Neuron (in vitro differentiated cells): ENCODE measurements at regions not wholly inside any gene's neighbourhood (a gene's known extent, or its start where the extent isn't known, plus 50 kb on each side); places are given as distances from the start of the nearest gene placed in this dataset.

Source experiments
- H2AFZ ChIP-seq: one replicate; pipeline ENCODE4 v1.6.1; 2013; ENCODE audit warnings: low read depth, mild to moderate bottlenecking, inconsistent platforms, low read length, moderate library complexity
- H3K27me3 ChIP-seq: one replicate; pipeline ENCODE4 v1.6.1; 2013; ENCODE audit warnings: low read length; ENCODE audit not compliant: insufficient read depth
- H3K36me3 ChIP-seq: one replicate; pipeline ENCODE4 v1.6.1; 2013; ENCODE audit warnings: low read length; ENCODE audit not compliant: insufficient read depth
- H3K4me1 ChIP-seq: one replicate; pipeline ENCODE4 v1.6.1; 2013; ENCODE audit warnings: low read length; ENCODE audit not compliant: insufficient read depth
- H3K4me3 ChIP-seq: 2 replicates; pipeline ENCODE4 v1.5.1; 2013; ENCODE audit warnings: mild to moderate bottlenecking, low read length, moderate library complexity
- H3K9me3 ChIP-seq: one replicate; pipeline ENCODE4 v1.6.1; 2013; ENCODE audit warnings: low read length

DNA sequence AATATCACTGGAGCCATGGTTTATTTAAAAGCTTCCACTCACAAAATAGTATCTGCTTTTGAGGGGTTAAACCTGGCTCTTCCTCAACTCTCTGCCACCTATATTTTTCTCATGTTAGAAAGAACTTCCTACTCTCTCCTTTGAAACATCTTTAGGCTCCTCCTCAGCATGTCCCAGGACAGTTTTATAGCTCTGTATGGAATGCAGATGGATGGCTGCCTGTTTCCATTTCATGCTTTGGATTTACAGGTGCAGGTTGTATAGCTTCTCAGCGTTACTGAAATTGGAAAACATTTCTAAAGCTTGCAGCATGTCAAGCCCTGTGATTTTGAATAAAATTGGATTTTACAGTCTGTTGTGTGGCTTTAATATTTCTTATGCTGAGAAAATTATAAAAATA lies 314.0 kb downstream of the NDFIP2 start:
- Histone ChIP-seq H3K4me3 (no peak overlapping the region), H3K4me1 (no peaks in the 10 kb centered on the region), H3K27me3 (no peaks in the 10 kb centered on the region), H3K9me3 (no peaks in the 10 kb centered on the region), H3K36me3 (no peaks in the 10 kb centered on the region), H2AFZ (no peak overlapping the region)

DNA sequence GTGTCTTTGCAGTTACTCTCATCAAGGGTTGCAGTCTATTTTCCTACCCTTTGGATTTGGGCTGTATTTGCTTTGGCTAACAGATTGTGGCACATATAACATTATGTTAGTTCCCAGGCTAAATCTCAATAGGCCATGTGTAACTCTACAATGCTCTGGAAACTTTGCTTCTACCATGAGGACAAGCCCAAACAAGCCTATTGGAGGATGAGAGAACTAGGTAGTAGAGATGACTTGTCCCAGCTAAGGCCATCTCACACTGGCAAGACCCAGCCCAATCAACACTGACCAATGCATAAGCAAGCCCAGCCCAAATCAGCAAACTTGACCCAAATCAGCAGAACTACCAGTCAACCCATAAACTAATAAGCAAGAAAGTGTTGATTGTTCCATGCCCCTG lies 311.8 kb downstream of the NDFIP2 start:
- no peaks in the 10 kb centered on the region for H3K4me1 ChIP-seq
- no peak overlapping the region for H3K4me3 ChIP-seq
- H3K36me3 ChIP-seq, result no peaks in the 10 kb centered on the region
- H3K9me3 ChIP-seq, result no peaks in the 10 kb centered on the region
- H3K27me3 ChIP-seq, result no peaks in the 10 kb centered on the region
- H2AFZ ChIP-seq, result no peak overlapping the region

DNA sequence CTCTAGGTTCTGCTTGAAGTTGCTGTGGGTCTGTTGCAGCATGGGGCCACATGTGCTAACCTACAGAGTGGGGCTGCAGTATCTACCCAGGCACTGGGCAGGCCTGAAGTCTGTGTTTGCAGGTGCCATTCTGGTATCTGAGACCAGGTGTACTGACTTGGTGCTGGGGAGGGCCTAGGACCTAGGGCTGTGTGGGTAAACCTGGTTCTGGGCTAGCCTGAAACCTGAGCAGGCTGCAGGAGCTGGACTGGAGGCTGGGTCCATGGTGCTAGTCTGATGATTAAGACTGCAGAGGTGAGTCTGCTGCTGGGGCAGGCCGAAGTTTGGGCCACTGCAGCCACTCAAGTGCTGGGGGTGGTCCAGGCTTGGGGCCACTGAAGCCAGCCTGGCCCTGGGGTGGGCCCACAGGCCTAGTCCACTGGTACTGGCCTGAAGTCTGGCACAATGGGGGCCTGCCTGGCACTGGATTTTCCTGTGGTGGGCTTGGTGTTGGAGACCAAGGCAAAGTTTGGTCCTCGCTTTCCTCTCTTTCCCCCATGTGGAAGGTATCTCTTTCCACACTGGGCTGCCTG lies 310.6 kb downstream of the NDFIP2 start:
- H3K9me3 ChIP-seq, result no peaks in the 10 kb centered on the region
- H3K27me3 ChIP-seq, result no peaks in the 10 kb centered on the region

DNA sequence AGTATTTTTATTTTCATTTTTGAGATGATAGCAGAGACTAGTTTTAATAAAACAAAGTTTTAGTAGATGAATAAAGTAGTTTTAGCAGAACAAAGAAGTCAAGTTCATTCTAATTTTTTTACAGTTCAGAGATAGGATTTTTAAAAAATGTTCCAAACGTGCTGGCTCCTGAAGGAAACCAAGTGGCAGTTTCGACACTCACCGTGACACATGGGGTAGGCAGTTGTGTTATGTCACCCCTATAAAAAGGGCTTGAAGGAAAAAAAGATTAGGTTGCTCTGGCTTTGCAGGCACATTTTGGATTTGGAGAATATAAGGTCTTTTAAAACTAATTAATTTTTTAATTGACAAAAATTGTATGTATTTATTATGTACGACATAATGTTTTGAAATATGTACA lies 305.2 kb downstream of the NDFIP2 start:
- Histone ChIP-seq H3K9me3 (no peaks in the 10 kb centered on the region), H2AFZ (no peak overlapping the region), H3K4me1 (peaks cover 18% of the 10 kb centered on the region), H3K36me3 (no peaks in the 10 kb centered on the region), H3K27me3 (no peaks in the 10 kb centered on the region), H3K4me3 (no peak overlapping the region)

More for the DNA sequence above, 310.6 kb downstream of the NDFIP2 start:
- no peak overlapping the region for H2AFZ ChIP-seq
- H3K4me3 ChIP-seq, result no peak overlapping the region
- no peaks in the 10 kb centered on the region for H3K36me3 ChIP-seq
- no peaks in the 10 kb centered on the region for H3K4me1 ChIP-seq

DNA sequence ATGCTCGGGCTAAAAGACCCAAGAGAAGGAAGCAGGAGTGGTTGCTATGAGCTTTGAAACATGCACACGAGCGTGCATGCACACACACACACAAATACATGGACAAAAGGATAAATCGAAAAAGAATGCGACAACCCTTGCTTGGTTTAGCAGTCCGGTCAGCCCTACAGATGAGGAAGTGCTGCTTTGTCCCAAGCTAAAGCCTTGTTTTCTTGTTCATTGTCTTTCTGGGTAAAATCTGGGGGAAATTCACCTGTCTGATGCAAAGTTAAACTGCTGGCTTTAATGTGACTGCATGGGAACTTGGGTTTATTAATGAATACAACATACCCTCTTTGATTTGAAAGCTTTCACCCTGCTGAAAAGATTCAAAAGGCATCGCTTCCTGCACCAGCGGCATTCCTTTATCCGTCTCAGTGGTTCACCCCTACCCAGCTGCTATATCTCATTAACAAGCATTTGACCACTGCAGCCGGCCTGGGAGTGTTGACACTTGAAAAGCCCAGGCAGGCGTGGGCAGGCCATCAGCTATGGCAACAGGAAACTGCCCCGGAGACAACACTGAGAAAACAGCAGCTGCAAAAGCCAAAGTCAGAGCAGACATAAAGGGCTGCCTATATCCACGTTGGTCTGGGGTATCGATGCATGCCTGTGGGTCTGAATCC lies 301.7 kb downstream of the NDFIP2 start:
- H2AFZ ChIP-seq, result peak overlapping the region; percentile 44
- no peaks in the 10 kb centered on the region for H3K36me3 ChIP-seq
- peak overlapping the region; percentile 44 for H3K4me3 ChIP-seq
- no peaks in the 10 kb centered on the region for H3K27me3 ChIP-seq
- H3K9me3 ChIP-seq, result no peaks in the 10 kb centered on the region
- H3K4me1 ChIP-seq, result peaks cover 23% of the 10 kb centered on the region

DNA sequence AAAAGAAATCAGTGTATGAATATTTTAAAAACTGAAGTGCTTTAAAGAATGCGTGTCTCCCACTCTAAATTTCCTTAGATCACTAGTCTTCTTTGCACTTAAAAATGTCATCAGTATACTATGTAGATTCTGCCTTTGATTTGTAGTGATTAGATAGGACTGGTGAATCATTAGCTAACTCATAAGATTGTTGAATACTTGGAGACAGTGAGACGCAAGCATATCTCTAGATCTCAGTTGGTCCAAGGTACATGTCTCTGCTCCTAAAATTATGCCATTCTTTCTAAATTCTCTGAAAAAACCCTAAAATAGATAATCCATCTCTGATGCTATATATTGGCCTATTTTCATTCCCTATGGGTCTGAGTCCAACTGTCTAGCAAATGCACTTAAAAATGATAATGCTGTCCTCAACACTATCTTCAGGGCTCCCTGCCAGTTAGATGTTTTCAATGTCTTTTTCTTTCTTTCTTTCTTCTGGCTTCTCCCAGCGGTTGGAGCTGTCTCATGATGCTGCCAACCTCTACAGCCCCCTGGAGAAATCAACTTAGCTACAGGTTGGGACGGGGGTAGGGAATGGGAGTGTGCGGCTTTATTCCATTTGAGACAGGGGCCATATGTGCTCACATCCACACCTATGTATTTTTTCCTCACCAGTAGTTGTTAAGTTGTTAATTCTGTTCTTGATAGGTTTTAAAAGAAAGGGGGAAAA lies 301.0 kb downstream of the NDFIP2 start:
- H3K4me3 ChIP-seq, result peak overlapping the region; percentile 44
- H3K9me3 ChIP-seq, result no peaks in the 10 kb centered on the region
- no peaks in the 10 kb centered on the region for H3K36me3 ChIP-seq
- H3K4me1 ChIP-seq, result peaks cover 23% of the 10 kb centered on the region
- peak overlapping the region; percentile 44 for H2AFZ ChIP-seq
- H3K27me3 ChIP-seq, result no peaks in the 10 kb centered on the region

DNA sequence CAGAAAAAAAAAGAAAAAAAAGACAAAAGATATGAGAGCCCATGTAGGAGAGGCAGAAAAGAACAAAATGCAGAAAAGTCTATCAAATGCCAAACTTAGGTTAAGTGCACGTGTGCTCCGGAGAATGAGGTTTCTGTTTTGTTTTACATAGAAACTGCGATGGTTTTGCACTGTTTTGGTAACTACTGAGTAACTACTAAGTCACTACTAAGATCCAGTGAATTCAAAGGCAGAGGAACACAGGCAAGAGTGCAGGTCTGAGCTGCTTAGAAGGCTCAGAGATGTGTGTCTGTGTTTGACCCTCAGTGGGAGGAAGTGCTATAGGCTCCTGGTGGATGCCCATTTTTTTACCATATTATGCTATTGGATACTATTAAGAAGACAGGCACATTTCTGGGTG lies 299.3 kb downstream of the NDFIP2 start:
- Histone ChIP-seq H3K36me3 (no peaks in the 10 kb centered on the region), H3K4me3 (no peak overlapping the region), H3K9me3 (no peaks in the 10 kb centered on the region), H3K27me3 (no peaks in the 10 kb centered on the region), H2AFZ (no peak overlapping the region), H3K4me1 (peaks cover 32% of the 10 kb centered on the region)

DNA sequence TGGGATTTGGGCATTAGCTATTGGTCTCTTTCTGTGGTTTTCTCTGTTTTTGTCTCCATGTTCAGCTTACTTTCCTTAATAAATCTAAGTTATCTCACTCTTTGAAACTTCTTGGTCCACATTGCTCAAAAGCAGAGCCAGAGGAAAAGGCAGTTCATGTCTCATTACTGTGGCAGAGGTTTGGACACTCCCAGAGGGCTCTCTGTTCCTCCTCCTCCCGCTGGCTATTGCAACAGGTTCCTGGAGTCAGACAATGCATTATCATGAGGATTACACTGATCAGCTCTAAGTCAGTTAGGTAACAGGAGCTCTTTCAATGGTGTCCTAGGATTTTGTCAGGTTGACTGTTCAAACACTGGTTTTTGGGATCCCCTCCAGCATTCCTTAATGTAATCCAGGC lies 298.8 kb downstream of the NDFIP2 start:
- Histone ChIP-seq H3K4me1 (peaks cover 32% of the 10 kb centered on the region), H3K4me3 (no peak overlapping the region)

DNA sequence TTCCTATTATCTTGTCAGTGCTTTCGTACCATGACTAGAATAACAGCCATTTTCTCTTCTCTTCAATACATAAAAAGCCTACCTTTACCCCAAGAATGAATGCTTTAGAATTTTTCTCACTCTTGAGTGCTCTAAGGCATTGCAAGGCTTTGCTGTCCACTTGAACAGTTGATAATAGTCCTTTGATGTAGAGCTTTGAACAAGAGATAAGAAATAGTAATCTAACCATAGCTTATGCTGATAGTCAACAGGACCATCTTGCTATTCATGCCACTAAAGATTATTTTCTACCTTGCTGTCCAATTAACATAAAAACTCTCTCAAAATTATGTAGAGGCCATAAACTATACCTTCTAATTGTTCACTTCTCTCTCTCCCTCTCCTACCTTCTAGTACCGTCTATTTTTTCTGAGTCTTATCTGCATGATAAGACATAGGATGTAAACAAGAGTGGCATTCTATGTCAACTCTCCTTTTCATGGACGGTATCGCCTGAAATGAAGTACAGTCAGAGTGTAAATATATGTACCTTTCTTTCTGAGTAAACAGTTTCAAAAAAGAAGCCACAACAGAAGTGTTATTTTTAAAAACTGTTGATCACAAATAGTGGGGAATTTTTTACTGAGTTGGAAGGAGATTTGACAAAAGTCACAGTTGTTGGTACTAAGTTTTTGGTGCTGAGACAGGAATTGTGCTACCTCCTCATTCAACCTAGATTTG lies 297.9 kb downstream of the NDFIP2 start:
- Histone ChIP-seq H3K4me3 (no peak overlapping the region), H3K4me1 (peaks cover 32% of the 10 kb centered on the region), H3K27me3 (no peaks in the 10 kb centered on the region), H3K36me3 (no peaks in the 10 kb centered on the region), H3K9me3 (no peaks in the 10 kb centered on the region), H2AFZ (no peak overlapping the region)

More for the DNA sequence above, 298.8 kb downstream of the NDFIP2 start:
- H3K27me3 ChIP-seq, result no peaks in the 10 kb centered on the region
- H2AFZ ChIP-seq, result no peak overlapping the region
- H3K9me3 ChIP-seq, result no peaks in the 10 kb centered on the region
- no peaks in the 10 kb centered on the region for H3K36me3 ChIP-seq

DNA sequence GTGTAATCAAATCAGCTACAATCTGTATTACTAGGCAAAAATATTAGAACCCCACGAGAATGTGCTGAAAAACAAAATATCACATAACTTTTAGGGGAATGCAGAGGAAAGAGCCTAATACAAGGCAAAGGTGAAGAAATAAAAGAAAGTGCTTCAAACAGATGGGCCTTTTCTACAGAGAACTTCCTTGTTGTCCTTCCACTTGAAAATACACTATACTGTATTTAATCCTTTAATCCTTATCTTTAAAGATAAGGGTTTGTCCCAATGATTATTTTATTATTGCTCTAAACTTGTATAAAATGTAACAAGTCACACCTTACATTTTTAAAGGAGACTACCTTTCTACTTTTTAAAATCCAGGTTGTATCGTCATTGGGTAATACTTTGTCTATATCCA lies 296.5 kb downstream of the NDFIP2 start:
- Histone ChIP-seq H2AFZ (no peak overlapping the region), H3K4me1 (peaks cover 22% of the 10 kb centered on the region), H3K9me3 (no peaks in the 10 kb centered on the region), H3K27me3 (no peaks in the 10 kb centered on the region), H3K36me3 (no peaks in the 10 kb centered on the region), H3K4me3 (no peak overlapping the region)

DNA sequence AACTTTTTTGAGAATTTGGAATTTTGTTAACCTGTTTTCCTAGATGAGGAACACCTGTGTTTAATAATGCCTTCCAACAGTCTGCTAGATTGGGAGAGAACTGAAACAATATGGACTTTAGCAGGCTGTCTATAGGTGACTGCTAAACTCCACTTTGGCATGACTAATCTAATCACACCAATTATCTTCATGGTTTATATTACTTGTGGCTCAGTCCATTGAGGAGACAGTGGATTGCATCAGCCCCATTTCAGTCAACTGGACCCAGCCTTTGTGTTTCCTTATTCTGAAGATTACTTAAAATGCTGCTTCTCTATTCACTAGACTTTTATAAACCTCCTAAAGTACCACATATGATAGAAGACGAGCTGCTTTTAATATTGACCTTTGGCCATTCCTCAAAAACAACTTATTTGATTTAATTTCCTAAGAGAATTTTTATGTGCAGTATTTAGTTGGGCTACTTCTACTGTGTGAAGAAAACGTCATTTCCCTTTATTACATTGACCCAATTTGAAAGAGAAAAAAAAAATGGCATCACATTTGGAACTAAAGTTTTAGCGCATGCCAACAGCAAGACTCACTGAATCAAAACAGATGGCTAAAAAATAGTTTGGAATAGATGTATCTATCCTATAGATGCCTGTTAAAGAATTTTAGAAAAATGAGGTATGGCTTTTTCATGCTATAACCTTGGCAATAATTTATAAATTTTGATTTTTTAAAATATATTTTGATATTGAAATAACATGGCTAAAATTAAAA lies 295.8 kb downstream of the NDFIP2 start:
- H3K9me3 ChIP-seq, result no peaks in the 10 kb centered on the region
- no peak overlapping the region for H3K4me3 ChIP-seq
- H3K36me3 ChIP-seq, result no peaks in the 10 kb centered on the region
- H3K4me1 ChIP-seq, result peaks cover 14% of the 10 kb centered on the region
- no peak overlapping the region for H2AFZ ChIP-seq
- H3K27me3 ChIP-seq, result no peaks in the 10 kb centered on the region

DNA sequence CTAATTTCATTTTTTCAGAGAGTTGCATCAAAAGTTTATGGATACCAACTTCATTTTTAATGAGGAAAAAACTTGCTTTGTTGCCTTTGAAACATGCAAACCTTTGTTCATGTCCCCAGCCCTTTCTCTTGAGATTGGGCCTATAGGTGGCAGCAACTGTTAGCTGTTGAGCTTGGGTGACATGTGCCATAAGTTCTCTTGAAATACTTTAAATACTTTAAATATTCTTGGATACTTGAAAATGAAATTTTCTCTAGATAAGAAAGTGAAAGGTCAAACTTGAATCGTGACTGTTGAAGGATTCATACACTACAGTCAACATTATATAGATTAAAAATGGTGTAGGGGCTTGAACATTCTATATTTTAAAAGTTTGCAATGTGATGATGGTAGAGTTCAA lies 294.9 kb downstream of the NDFIP2 start:
- Histone ChIP-seq H3K4me1 (peaks cover 14% of the 10 kb centered on the region), H3K36me3 (no peaks in the 10 kb centered on the region), H3K9me3 (no peaks in the 10 kb centered on the region), H2AFZ (no peak overlapping the region), H3K4me3 (no peak overlapping the region), H3K27me3 (no peaks in the 10 kb centered on the region)
